K562 (cell line): ENCODE measurements at regions not wholly inside any gene's neighbourhood (a gene's known extent, or its start where the extent isn't known, plus 50 kb on each side); places are given as distances from the start of the nearest gene placed in this dataset.

ENCODE experiments used
- ATAC-seq: fragments of 200-7000 bp; cut with Tn5 transposase; 3 replicates; pipeline ENCODE4 v1.9.1; 2020; ENCODE audit warnings: moderate library complexity
- BruUV-seq: library from RNA; stranded (reverse); fragments of 400-500 nt; replicated peaks from 2 replicates; lab custom pipeline; 2021; lab: Mats Ljungman, UMichigan
- CTCF ChIA-PET: fragments of 300-600 bp; formaldehyde crosslinking; extraction: SDS; loops from one replicate; lab custom pipeline; 2021; ENCODE audit warnings: low intra/inter-chr PET ratio; lab: Yijun Ruan, JAX
- POLR2A ChIA-PET: fragments of 300-600, 350-650 bp; sonication (Branson Sonifier 250); formaldehyde crosslinking; extraction: SDS; loops from one replicate; lab custom pipeline; 2021; ENCODE audit warnings: antibody characterized with exemption, inconsistent platforms; lab: Yijun Ruan, JAX
- DNase-seq, 4 experiments: peaks; one replicate each; pipeline versions ENCODE4 v3.0.0 to v3.0.0-alpha.2; 2011 to 2018; ENCODE audit warnings: low spot score in 3 of 4, mixed read lengths in 3 of 4; ENCODE audit errors: extremely low read depth in 1 of 4
- FAIRE-seq: peaks from 2 replicates; lab custom pipeline; 2011; peaks lifted over from hg19 to GRCh38; lab: Jason Lieb, UNC
- H2AFZ ChIP-seq: 2 replicates; pipeline ENCODE4 v1.6.0; 2011; ENCODE audit warnings: low read depth, low read length, control low read depth, inconsistent platforms
- H3K27ac ChIP-seq: fragments of 200-600 bp; 3 replicates; pipeline ENCODE4 v1.8.0; 2011; ENCODE audit warnings: low read depth, mild to moderate bottlenecking, control low read depth, inconsistent platforms, low read length, moderate library complexity, mixed read lengths; ENCODE audit errors: extremely low read depth
- H3K27me3 ChIP-seq, 2 experiments: fragments of 300-600 bp in 1 of 2; 2 replicates in 1 of 2; 3 replicates in 1 of 2; pipeline versions ENCODE4 v1.6.0 to v1.8.0; 2011; ENCODE audit warnings: inconsistent platforms in 2 of 2, low read length in 2 of 2, mild to moderate bottlenecking in 1 of 2, mixed read lengths in 1 of 2, moderate library complexity in 1 of 2; ENCODE audit not compliant: control insufficient read depth in 2 of 2, insufficient read depth in 2 of 2
- H3K36me3 ChIP-seq: fragments of 300-600 bp; 3 replicates; pipeline ENCODE4 v1.8.0; 2011; ENCODE audit warnings: mild to moderate bottlenecking, low read length, inconsistent platforms; ENCODE audit not compliant: control insufficient read depth, insufficient read depth
- H3K4me1 ChIP-seq, 2 experiments: fragments of 200-600 bp in 1 of 2; replicated peaks in 1 of 2; 2 replicates in 1 of 2; 3 replicates in 1 of 2; pipeline versions ENCODE4 v1.5.1 to v1.8.0; 2011; ENCODE audit warnings: inconsistent platforms in 2 of 2, low read length in 2 of 2, mild to moderate bottlenecking in 1 of 2, mixed read lengths in 1 of 2, moderate library complexity in 1 of 2; ENCODE audit not compliant: control insufficient read depth in 2 of 2, insufficient read depth in 2 of 2
- H3K4me2 ChIP-seq: 2 replicates; pipeline ENCODE4 v1.6.1; 2011; ENCODE audit warnings: low read length, control low read depth, inconsistent platforms, mixed read lengths; ENCODE audit not compliant: insufficient read depth
- H3K4me3 ChIP-seq: fragments of 200-600 bp; sonication (generic), shearing (Covaris generic); 2 replicates; pipeline ENCODE4 v1.5.1; 2016; ENCODE audit warnings: control low read depth, inconsistent platforms
- H3K79me2 ChIP-seq: fragments of 200-600 bp; 3 replicates; pipeline ENCODE4 v1.8.0; 2011; ENCODE audit warnings: low read length, inconsistent platforms; ENCODE audit not compliant: control insufficient read depth, insufficient read depth
- H3K9ac ChIP-seq, 2 experiments: 2 replicates each; pipeline versions ENCODE4 v1.6.0 to v1.6.1; 2011; ENCODE audit warnings: low read depth in 2 of 2, low read length in 2 of 2, control low read depth in 1 of 2, inconsistent platforms in 1 of 2, mild to moderate bottlenecking in 1 of 2, mixed read lengths in 1 of 2; ENCODE audit not compliant: insufficient read depth in 1 of 2
- H3K9me1 ChIP-seq: one replicate; pipeline ENCODE4 v1.6.0; 2011; ENCODE audit warnings: inconsistent platforms, mild to moderate bottlenecking, low read length, moderate library complexity; ENCODE audit not compliant: control insufficient read depth, insufficient read depth
- H3K9me3 ChIP-seq: replicated peaks from 2 replicates; pipeline ENCODE4 v1.5.1; 2011; ENCODE audit warnings: low read depth, low read length, inconsistent platforms; ENCODE audit not compliant: control insufficient read depth, insufficient read depth
- H4K20me1 ChIP-seq: replicated peaks from 2 replicates; pipeline ENCODE4 v1.6.1; 2011; ENCODE audit warnings: low read length, inconsistent platforms, mixed read lengths; ENCODE audit not compliant: control insufficient read depth, insufficient read depth
- GTF2F1 ChIP-seq: IDR thresholded peaks from 2 replicates; pipeline ENCODE4 v1.6.1; 2011; ENCODE audit warnings: low read depth, low read length, improper control_type of control experiment
- HDAC2 ChIP-seq: fragments of 450-650 bp; IDR thresholded peaks from 2 replicates; pipeline ENCODE4 v1.6.1; 2016; ENCODE audit warnings: mild to moderate bottlenecking
- ZZZ3 ChIP-seq: fragments of 450-650 bp; IDR thresholded peaks from 2 replicates; pipeline ENCODE4 v1.6.1; 2016; ENCODE audit warnings: antibody characterized with exemption, mild to moderate bottlenecking, moderate library complexity
- WGBS: fragments of 100-300 bp; shearing (Covaris generic); methylation state at CpG from one replicate; pipeline ENCODE4 v1.1.6; 2016; ENCODE audit warnings: low coverage, mixed read lengths; ENCODE audit not compliant: insufficient coverage; ENCODE audit errors: missing lambda C conversion rate; 5-methylcytosine and 5-hydroxymethylcytosine counted together
- in situ Hi-C: fragments of 300-500 bp; cut with MboI; formaldehyde crosslinking; loops from 4 replicates; pipeline ENCODE4 v1.15.0; 2018; ENCODE audit warnings: inconsistent platforms, mixed read lengths
- intact Hi-C: fragments of 100-400 bp; cut with micrococcal nuclease; formaldehyde crosslinking; loops from 2 replicates; pipeline ENCODE4 v1.14.2; 2022
- TF ChIP-seq, protein P1 (sequence below), 2 experiments: fragments of 450-650 bp in 1 of 2; sonication (generic) in 1 of 2; formaldehyde crosslinking in 1 of 2; IDR thresholded peaks; 2 replicates each; pipeline versions ENCODE4 v1.7.1 to v1.9.0; 2016 to 2022; ENCODE audit warnings: inconsistent platforms in 1 of 2, mild to moderate bottlenecking in 1 of 2, missing genetic modification reagents in 1 of 2

- ChIA-PET CTCF (no interaction called here), POLR2A (no interaction called here)
- no peak overlapping the region for H3K27ac ChIP-seq
- no peaks in the 10 kb centered on the region for H3K4me1 ChIP-seq
- no peak for DNase-seq
- no peaks in the 10 kb centered on the region for H3K9me1 ChIP-seq
- no peak overlapping the region for H3K4me3 ChIP-seq
- FAIRE-seq = no peak
- intact Hi-C loops = no loop called here
- H3K4me2 ChIP-seq = no peak overlapping the region
- WGBS = 0% methylated on average over 1 of the region's 1 CpG
- H3K27me3 ChIP-seq = no peaks in the 10 kb centered on the region
- no peaks in the 10 kb centered on the region for H3K79me2 ChIP-seq
- no peaks in the 10 kb centered on the region for H3K9me3 ChIP-seq
- BruUV-seq = no TSS peak
- no peaks in the 10 kb centered on the region for H3K36me3 ChIP-seq
- no peak overlapping the region for H2AFZ ChIP-seq
- ATAC-seq = no peak
- in situ Hi-C loops = no loop called here
- no peaks in the 10 kb centered on the region for H4K20me1 ChIP-seq
- no peak overlapping the region for H3K9ac ChIP-seq
- no peak for TF ChIP-seq GTF2F1
- no peak for TF ChIP-seq HDAC2
- TF ChIP-seq, protein P1, sequence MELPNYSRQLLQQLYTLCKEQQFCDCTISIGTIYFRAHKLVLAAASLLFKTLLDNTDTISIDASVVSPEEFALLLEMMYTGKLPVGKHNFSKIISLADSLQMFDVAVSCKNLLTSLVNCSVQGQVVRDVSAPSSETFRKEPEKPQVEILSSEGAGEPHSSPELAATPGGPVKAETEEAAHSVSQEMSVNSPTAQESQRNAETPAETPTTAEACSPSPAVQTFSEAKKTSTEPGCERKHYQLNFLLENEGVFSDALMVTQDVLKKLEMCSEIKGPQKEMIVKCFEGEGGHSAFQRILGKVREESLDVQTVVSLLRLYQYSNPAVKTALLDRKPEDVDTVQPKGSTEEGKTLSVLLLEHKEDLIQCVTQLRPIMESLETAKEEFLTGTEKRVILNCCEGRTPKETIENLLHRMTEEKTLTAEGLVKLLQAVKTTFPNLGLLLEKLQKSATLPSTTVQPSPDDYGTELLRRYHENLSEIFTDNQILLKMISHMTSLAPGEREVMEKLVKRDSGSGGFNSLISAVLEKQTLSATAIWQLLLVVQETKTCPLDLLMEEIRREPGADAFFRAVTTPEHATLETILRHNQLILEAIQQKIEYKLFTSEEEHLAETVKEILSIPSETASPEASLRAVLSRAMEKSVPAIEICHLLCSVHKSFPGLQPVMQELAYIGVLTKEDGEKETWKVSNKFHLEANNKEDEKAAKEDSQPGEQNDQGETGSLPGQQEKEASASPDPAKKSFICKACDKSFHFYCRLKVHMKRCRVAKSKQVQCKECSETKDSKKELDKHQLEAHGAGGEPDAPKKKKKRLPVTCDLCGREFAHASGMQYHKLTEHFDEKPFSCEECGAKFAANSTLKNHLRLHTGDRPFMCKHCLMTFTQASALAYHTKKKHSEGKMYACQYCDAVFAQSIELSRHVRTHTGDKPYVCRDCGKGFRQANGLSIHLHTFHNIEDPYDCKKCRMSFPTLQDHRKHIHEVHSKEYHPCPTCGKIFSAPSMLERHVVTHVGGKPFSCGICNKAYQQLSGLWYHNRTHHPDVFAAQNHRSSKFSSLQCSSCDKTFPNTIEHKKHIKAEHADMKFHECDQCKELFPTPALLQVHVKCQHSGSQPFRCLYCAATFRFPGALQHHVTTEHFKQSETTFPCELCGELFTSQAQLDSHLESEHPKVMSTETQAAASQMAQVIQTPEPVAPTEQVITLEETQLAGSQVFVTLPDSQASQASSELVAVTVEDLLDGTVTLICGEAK (IDR thresholded peaks at IDR 0.05) = no peak
- TF ChIP-seq, protein P1 (CRISPR knock-in tag; IDR thresholded peaks at IDR 0.05) = no peak
- TF ChIP-seq ZZZ3 = no peak
Observed at GRCh38 chr18:44502221-44502620, 178.5 kb upstream of the SETBP1 start.
